GM12874 (cell line): ENCODE measurements at regions not wholly inside any gene's neighbourhood (a gene's known extent, or its start where the extent isn't known, plus 50 kb on each side); places are given as distances from the start of the nearest gene placed in this dataset.

Source experiments
- TF ChIP-seq, protein P1 (sequence below): IDR thresholded peaks from 2 replicates; pipeline ENCODE4 v1.5.1; 2011; ENCODE audit warnings: low read depth, mild to moderate bottlenecking, control low read depth, low read length, moderate library complexity; ENCODE audit not compliant: insufficient read depth

GRCh38 chr4:125433453-125433852, 118.7 kb downstream of the FAT4 start:
- TF ChIP-seq, protein P1, sequence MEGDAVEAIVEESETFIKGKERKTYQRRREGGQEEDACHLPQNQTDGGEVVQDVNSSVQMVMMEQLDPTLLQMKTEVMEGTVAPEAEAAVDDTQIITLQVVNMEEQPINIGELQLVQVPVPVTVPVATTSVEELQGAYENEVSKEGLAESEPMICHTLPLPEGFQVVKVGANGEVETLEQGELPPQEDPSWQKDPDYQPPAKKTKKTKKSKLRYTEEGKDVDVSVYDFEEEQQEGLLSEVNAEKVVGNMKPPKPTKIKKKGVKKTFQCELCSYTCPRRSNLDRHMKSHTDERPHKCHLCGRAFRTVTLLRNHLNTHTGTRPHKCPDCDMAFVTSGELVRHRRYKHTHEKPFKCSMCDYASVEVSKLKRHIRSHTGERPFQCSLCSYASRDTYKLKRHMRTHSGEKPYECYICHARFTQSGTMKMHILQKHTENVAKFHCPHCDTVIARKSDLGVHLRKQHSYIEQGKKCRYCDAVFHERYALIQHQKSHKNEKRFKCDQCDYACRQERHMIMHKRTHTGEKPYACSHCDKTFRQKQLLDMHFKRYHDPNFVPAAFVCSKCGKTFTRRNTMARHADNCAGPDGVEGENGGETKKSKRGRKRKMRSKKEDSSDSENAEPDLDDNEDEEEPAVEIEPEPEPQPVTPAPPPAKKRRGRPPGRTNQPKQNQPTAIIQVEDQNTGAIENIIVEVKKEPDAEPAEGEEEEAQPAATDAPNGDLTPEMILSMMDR: no peak

DNA sequence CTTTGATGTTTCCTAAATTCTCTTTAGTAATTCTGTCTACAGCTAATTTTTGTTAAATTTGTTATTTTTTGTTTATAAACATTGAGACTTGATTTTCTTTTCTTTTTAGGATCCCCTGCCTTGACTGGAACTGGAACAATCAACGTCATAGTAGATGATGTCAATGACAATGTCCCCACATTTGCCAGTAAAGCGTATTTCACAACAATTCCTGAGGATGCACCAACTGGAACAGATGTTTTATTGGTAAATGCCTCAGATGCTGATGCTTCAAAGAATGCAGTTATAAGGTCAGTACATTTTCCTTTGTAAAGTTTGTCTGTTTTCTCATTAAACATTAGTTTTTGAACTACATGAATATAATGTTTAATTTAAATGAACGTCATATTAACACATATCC, 119.4 kb downstream of the FAT4 start:
- TF ChIP-seq, protein P1: no peak

DNA sequence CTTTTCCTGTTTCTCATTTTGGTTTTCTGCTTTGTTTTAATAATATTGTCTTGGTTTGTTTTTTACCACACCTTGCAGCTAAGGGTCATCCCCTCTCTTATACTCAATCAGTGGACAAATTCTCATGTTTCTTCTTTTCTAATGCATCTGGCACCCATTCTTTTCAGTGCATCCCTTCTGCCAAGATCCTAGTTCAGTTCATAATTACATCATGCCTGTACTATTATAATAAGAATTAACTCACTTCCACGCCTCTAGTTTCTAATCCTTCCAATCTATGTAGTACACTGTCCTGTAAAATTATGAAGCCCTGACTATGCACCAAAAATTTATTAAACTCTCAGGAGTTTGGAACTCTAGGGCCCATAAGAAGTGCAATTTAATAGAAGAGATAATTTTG, 126.1 kb downstream of the FAT4 start:
- TF ChIP-seq, protein P1: no peak

DNA sequence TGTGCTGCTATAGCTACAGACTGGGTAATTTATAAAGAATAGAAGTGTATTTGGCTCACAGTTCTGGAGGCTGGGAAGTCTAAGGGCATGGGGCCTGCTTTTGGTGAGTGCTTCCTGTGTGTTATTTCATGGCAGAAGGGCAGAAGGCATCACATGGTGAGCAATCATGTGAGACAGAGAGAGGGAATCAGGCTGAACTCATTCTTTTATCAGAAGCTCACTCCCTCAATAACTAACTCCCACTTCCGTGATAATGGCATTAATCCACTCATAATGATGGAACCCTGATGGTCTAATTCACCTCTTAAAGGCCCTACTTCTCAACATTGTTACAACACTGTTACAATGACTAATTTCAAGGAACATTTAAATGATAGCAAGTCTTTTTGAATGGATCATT, 129.4 kb downstream of the FAT4 start:
- TF ChIP-seq, protein P1: no peak

DNA sequence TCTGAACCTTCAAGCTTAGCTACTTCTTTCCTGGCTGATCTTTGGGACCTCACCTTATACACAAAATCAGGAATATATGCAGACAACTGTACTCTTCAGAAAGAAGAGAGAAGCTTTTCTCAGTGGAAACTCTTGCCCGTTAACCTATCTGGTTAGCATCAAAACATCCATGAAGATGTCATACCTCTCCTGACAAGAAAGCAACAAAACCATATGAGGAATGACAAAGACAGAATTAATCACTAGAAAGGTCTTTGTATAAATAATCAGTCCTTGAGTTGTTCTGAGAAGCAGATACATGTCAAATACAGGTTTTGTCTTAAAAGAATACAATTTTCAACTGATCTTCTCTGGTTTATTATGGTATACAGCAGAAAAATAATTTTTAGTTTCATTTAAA, 130.8 kb downstream of the FAT4 start:
- TF ChIP-seq, protein P1: no peak

DNA sequence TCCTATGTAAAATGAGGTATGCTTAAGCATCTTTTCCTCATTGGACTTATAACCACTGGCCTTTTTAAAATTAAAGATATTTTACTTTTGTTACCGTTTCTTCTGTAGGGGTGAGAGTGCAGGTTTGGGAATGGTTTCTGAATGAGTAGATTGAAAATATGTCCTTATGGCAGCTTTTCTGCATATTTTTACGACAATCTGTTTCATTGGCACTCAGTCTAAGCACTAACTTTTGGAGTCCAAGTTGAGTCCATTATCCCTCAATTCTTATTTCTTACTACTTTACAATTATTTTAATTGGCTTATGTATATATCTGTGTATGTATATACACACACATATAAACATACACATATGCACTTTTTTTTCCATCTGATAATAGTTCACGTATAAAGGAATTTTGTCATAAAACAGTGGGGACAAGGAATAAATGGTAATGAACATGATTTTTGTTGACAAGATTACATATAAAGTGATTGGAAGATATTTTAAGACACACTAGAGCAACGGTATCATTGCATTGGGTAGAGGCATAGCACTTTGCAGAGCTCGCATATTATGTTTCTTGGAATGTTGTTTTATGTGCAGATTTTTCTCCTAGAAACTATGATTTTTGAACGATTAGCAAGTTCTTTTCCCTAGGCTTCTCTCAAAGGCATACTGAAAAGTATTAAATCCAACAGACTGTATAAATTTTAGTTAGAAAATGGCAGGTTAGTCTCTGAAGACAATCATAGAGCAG, 133.0 kb downstream of the FAT4 start:
- TF ChIP-seq, protein P1: no peak

- TF ChIP-seq, protein P1: no peak
These were observed 141.3 kb downstream of the FAT4 start for GRCh38 chr4:125456075-125456474.
